ENCODE measurements at regions not wholly inside any gene's neighbourhood (a gene's known extent, or its start where the extent isn't known, plus 50 kb on each side); places are given as distances from the start of the nearest gene placed in this dataset.

GRCh38 chr12:25872137-25872536 lies 86.3 kb upstream of the RASSF8 start:
- Histone ChIP-seq H3K4me3 (no peak overlapping the region), H3K4me2 (no peak overlapping the region), H4K20me1 (ENCODE audit: low read depth) (no peaks in the 10 kb centered on the region), H2AFZ (replicated peaks) (no peak overlapping the region), H3K4me1 (no peaks in the 10 kb centered on the region), H3K36me3 (no peaks in the 10 kb centered on the region), H3K9ac (no peak overlapping the region), H3F3A (ENCODE audit: low read depth) (no peaks in the 10 kb centered on the region), H3K27me3 (no peaks in the 10 kb centered on the region), H3K27ac (no peak overlapping the region), H3K9me3 (ENCODE audit: low read depth) (no peaks in the 10 kb centered on the region), H3K79me2 (ENCODE audit: low read depth) (no peaks in the 10 kb centered on the region)
- no peaks in the 10 kb centered on the region for H3K4me1 Mint-ChIP-seq
- TF ChIP-seq EZH2 (IDR thresholded peaks at IDR 0.05) (no peak), CTCF (IDR thresholded peaks at IDR 0.05) (no peak), EZH2phosphoT487 (IDR thresholded peaks at IDR 0.05) (no peak)
- peaks cover 3% of the 10 kb centered on the region for H3K27me3 Mint-ChIP-seq (ENCODE audit: insufficient read depth, low read depth)
- H3K27ac Mint-ChIP-seq, result no peak overlapping the region
- H3K36me3 Mint-ChIP-seq, result no peaks in the 10 kb centered on the region
- H3K9me3 Mint-ChIP-seq, result peaks cover 2% of the 10 kb centered on the region
- H3K4me3 Mint-ChIP-seq, result no peak overlapping the region
- no peak for DNase-seq (ENCODE audit: low spot score)

- Mint-ChIP-seq H3K4me1 (no peaks in the 10 kb centered on the region), H3K27me3 (ENCODE audit: insufficient read depth, low read depth) (peaks cover 3% of the 10 kb centered on the region), H3K27ac (no peak overlapping the region), H3K36me3 (no peaks in the 10 kb centered on the region), H3K9me3 (no peaks in the 10 kb centered on the region), H3K4me3 (no peak overlapping the region)
- Histone ChIP-seq H3F3A (ENCODE audit: low read depth) (no peaks in the 10 kb centered on the region), H3K9ac (no peak overlapping the region), H3K27ac (no peak overlapping the region), H3K4me1 (no peaks in the 10 kb centered on the region), H3K4me3 (no peak overlapping the region), H3K4me2 (no peak overlapping the region), H3K36me3 (no peaks in the 10 kb centered on the region), H3K79me2 (ENCODE audit: low read depth) (no peaks in the 10 kb centered on the region), H4K20me1 (ENCODE audit: low read depth) (no peaks in the 10 kb centered on the region), H2AFZ (replicated peaks) (peak overlapping the region; percentile 69), H3K27me3 (no peaks in the 10 kb centered on the region), H3K9me3 (ENCODE audit: low read depth) (no peaks in the 10 kb centered on the region)
- TF ChIP-seq CTCF (IDR thresholded peaks at IDR 0.05) (no peak), EZH2phosphoT487 (IDR thresholded peaks at IDR 0.05) (no peak), EZH2 (IDR thresholded peaks at IDR 0.05) (no peak)
- DNase-seq (ENCODE audit: low spot score), result no peak
These were observed 82.8 kb upstream of the RASSF8 start for GRCh38 chr12:25875661-25876060.

DNA sequence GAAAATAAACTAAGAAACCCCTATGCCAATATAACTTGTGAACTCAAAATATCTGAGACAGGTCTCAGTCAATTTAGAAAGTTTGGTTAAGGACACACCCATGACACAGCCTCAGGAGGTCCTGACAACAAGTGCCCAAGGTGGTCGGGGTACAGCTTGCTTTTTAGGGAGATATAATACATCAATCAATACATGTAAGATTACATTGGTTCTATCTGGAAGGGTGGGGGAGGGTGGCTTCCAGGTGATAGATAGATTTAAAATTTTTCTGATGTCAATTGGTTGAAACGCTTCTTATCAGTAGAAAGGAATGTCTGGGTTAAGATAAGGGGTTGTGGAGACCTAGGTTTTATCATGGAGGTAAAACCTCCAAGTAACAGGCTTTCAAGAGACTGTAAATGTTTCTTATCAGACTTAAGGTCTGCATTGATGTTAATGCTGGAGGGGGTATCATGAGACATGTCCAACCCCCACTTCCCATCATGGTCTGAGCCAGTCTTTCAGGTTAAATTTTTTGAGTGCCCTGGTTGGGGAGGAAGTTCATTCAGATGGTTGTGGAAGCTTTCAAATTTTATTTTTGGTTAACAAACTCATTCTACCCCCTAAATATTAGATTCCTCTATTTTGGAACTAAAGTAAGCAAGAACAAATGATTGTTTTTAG lies 82.0 kb upstream of the RASSF8 start:
- Mint-ChIP-seq H3K4me1 (no peaks in the 10 kb centered on the region), H3K36me3 (no peaks in the 10 kb centered on the region), H3K27ac (no peak overlapping the region), H3K4me3 (no peak overlapping the region), H3K9me3 (no peaks in the 10 kb centered on the region), H3K27me3 (ENCODE audit: insufficient read depth, low read depth) (peaks cover 3% of the 10 kb centered on the region)
- H4K20me1 ChIP-seq (ENCODE audit: low read depth), result no peaks in the 10 kb centered on the region
- H3K27ac ChIP-seq, result no peak overlapping the region
- no peak overlapping the region for H2AFZ ChIP-seq (replicated peaks)
- no peaks in the 10 kb centered on the region for H3K9me3 ChIP-seq (ENCODE audit: low read depth)
- H3K36me3 ChIP-seq, result no peaks in the 10 kb centered on the region
- H3K9ac ChIP-seq, result no peak overlapping the region
- H3K4me2 ChIP-seq, result no peak overlapping the region
- no peaks in the 10 kb centered on the region for H3K79me2 ChIP-seq (ENCODE audit: low read depth)
- TF ChIP-seq EZH2phosphoT487 (IDR thresholded peaks at IDR 0.05) (no peak), EZH2 (IDR thresholded peaks at IDR 0.05) (no peak), CTCF (IDR thresholded peaks at IDR 0.05) (no peak)
- no peak for DNase-seq (ENCODE audit: low spot score)
- no peaks in the 10 kb centered on the region for H3F3A ChIP-seq (ENCODE audit: low read depth)
- H3K4me1 ChIP-seq, result no peaks in the 10 kb centered on the region
- no peaks in the 10 kb centered on the region for H3K27me3 ChIP-seq
- no peak overlapping the region for H3K4me3 ChIP-seq

Measured in neural progenitor cell (in vitro differentiated cells).